Activated naive CD4-positive, alpha-beta T cell treated with Interleukin-2 at 50 U/mL for 16 hours (primary cell): ENCODE measurements at regions not wholly inside any gene's neighbourhood (a gene's known extent, or its start where the extent isn't known, plus 50 kb on each side); places are given as distances from the start of the nearest gene placed in this dataset.

Source experiments
- DNase-seq: peaks from one replicate; pipeline ENCODE4 v3.0.0-alpha.2; 2020

GRCh38 chr4:17336524-17336961 is 175.3 kb downstream of the QDPR start:
- peak; percentile 76 for DNase-seq

GRCh38 chr4:17336069-17336468 is 175.8 kb downstream of the QDPR start:
- no peak for DNase-seq

DNA sequence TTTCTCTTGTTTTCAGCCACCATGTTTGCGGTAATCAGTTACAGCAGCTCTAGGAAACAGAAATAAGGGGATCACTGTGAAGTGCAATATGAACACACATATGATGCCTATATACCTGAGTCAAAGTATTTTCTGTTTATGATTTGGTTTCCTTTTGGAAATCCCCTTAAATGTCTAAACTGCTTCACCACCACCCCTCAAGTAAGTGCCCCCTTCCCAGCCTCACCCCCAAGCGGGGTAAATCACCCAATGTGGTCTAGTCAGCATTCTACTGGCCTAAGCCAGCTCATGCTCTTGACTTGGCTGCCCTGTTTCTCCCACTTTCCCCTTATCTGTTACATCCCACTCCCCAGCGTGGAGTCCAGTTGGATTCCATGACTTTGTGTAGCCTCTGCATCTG is 176.5 kb downstream of the QDPR start:
- DNase-seq = peak; percentile 4

DNA sequence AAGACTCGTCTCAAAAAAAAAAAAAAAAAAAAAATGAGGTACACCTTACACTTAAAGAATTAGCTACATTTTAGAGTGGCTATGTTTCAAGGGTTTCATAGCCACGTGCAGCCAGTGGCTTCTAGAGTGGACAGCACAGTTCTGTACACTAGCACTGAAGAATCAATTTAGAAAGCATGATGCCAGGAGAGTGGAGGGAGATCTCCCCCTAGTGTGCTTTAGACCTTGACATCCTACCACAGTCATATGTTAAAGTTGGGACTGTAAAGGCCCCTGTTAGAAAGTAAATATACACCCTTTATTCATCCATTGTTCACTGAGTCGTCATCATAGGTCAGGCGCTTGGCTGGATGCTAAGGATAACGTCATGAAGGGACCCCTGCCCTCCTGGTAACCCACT is 179.4 kb downstream of the QDPR start:
- no peak for DNase-seq

DNA sequence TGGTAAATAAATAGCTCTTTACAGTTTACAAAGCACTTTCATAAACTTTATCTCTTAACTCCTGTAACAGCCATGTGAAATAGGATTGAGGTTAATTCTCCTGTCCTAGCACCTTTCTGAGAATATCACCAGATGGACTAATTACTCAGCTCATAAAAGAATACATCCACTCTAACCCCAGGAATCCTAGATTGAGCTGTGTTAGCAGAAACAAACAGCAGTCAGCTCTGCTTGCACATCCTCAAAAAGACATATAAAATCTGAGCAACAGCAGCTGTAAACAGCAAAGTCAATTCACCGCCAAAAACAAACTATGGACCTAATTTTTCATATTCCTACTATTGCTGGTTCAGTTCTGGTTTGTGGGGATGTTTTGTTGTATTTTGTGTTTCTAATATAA is 182.8 kb downstream of the QDPR start:
- DNase-seq = no peak

DNA sequence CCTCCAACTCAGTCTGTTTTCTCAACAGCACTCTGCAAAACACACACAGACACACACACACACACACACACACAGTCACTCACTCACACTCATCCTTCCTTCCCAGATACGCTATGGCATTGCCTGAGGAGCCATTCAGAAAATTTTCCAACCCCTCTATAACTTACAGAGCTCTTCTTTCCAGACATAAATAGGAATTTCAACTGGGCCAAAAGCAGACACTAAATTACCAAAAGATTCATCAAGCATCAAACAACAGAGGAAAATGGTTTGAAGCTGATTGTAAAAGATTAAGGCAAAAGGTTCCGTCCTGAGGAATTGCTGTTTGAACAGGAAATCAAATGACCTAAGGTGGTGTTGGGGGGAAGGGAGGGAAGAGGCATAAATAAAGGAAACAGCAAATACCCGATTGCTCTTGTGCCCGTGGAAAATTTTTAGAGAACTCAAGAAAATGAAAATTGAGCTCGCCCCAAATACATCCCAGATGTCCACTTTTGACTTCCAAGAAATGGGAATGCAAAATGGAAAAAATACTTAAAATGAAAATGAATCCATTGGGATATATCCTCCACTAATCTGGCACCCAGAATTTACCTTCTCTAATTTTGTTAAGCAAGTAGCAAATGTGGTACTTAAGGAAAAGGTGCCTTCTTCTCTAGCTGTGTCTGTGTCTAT is 183.6 kb downstream of the QDPR start:
- no peak for DNase-seq

GRCh38 chr4:17327591-17327990 is 184.3 kb downstream of the QDPR start:
- no peak for DNase-seq

GRCh38 chr4:17326756-17327155 is 185.1 kb downstream of the QDPR start:
- DNase-seq = no peak

GRCh38 chr4:17325098-17325497 is 186.8 kb downstream of the QDPR start:
- DNase-seq = no peak

- DNase-seq = peak; percentile 41
These were observed 187.5 kb downstream of the QDPR start for GRCh38 chr4:17324386-17324830.

GRCh38 chr4:17323554-17324385 is 188.1 kb downstream of the QDPR start:
- no peak for DNase-seq

DNA sequence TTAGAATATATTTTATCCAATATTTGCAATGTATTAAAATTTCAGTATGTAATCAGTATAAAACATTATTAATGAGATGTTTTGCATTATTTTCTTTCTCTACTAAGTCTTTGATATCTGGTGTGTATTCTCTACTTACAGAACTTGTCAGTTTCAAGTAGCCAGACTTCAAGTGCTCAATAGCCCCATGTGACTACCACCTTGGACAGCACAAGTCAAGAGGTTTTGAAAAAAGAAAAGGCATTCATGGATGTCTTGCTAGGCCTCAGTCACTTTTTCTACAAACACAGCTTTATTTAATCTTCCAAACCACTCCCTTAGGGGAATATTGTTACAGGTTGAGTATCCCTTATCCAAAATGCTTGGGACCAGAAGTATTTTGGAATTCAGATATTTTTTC is 189.4 kb downstream of the QDPR start:
- no peak for DNase-seq

- DNase-seq = no peak
These were observed 191.8 kb downstream of the QDPR start for GRCh38 chr4:17320046-17320445.

DNA sequence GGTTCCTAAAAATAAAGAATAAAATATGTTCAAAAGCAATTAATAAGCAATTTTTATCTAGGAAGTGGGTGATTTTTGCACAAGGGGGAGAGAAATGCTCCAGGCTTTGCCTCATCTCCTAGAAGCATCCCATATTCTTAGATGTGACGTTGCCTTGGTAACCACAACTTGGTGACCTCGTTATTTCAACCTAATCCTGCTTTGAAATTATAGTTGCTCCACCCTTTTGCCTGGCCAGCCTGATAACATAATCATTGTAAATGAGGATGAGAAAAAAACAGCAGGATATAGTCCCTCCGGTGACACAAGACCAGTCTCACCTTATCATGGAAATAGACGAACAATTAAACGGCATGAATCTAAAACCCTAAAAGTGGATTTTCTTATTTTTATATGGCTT is 194.4 kb downstream of the QDPR start:
- no peak for DNase-seq

DNA sequence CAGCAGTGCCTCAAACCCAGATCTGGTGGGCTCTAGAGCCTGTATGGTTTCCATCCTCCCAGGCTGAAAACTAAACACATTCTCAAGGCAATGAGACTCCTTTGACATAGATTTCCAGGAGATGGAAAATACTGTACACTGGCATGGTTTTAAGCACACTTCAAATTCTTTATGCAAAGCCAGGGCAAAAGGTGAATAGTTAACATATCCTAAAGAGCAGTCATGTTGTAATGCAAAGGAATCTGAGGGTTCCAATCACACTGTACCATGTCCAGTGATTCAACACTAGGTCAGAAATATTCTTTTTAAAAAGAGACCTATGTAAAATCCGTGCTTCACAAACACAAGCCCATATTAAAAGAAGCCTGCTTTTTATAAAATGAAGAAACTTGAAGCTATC is 195.3 kb downstream of the QDPR start:
- DNase-seq = no peak

DNA sequence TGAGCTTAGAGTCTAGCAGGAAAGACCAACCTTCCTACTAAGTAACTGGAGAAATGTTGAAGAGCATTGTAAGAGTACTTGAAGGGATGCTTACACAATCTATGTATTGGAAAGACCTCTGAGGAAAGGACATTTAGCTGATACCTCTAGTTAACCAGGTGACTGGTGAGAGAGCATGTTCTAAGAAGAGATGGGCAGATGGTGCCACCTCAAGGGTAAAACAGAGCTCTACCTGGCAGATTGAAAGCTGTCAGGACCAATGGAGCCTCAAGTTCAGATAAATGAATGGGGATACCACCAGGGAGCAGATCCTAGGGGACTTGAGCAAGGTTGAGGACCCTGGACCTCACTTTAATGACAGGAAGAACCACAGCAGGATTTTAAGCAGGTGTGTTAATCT is 196.4 kb downstream of the QDPR start:
- DNase-seq = no peak

- no peak for DNase-seq
These were observed 198.7 kb downstream of the QDPR start for GRCh38 chr4:17313194-17313593.

GRCh38 chr4:17310269-17310652 is 201.6 kb downstream of the QDPR start:
- DNase-seq = no peak

GRCh38 chr4:17309567-17310268 is 202.2 kb downstream of the QDPR start:
- no peak for DNase-seq

DNA sequence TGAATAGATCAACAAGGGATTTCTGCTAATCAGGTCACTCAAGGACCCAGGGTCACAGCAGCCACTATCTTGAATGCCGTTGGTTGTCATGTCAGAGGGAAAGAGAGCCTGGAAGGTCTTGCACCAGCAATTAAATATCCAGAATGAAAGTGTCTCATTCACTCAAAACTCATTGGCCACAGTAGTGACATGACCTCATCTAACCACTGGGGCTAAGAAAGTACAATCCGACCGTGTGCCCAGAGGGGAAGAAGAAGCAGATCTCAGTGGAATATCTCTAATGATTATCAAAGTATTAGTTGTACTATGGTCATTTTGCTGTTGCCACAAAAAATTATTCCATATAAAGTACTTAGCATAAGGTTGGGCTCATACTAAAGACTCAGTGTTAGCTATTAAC is 210.0 kb downstream of the QDPR start:
- no peak for DNase-seq

DNA sequence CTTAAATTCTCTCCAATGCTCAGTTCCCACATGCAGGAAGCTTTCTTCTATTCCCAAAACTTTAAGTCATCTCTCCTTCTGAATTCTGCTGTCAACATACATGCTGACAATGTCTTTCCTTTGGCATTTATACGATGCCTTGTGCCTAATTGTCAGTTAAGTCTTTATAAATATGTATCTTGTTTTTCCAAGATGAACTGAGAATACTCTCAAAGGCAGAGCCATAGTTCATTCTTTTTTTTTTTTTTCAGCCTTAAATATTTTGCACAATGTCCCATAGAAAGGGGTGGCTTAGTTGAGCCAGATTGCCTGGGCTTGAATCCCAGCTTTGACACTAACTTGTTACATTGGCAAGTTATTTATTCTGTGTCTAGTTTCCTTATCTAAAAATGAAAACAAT is 210.6 kb downstream of the QDPR start:
- no peak for DNase-seq

- DNase-seq = no peak
These were observed 214.7 kb downstream of the QDPR start for GRCh38 chr4:17296921-17297890.

- no peak for DNase-seq
These were observed 218.0 kb downstream of the QDPR start for GRCh38 chr4:17293901-17294300.
